Sciatic nerve (tissue), 2 donors: ENCODE measurements at regions not wholly inside any gene's neighbourhood (a gene's known extent, or its start where the extent isn't known, plus 50 kb on each side); places are given as distances from the start of the nearest gene placed in this dataset.

Experiments used
- ATAC-seq: fragments of 200-7000 bp; cut with Tn5 transposase; one replicate; pipeline ENCODE4 v1.9.1; 2020; ENCODE audit warnings: mild to moderate bottlenecking, moderate library complexity
- DNase-seq: peaks from one replicate; pipeline ENCODE4 v3.0.0-alpha.2; 2020; ENCODE audit warnings: low spot score
- intact Hi-C: fragments of 100-400 bp; cut with DNase I; formaldehyde crosslinking; loops from one replicate; pipeline ENCODE4 v1.14.2; 2022
- donor health status: DM: no; HTN: no; CAD: no.
- donor health status: DM: no; HTN: no; CAD: no.

DNA sequence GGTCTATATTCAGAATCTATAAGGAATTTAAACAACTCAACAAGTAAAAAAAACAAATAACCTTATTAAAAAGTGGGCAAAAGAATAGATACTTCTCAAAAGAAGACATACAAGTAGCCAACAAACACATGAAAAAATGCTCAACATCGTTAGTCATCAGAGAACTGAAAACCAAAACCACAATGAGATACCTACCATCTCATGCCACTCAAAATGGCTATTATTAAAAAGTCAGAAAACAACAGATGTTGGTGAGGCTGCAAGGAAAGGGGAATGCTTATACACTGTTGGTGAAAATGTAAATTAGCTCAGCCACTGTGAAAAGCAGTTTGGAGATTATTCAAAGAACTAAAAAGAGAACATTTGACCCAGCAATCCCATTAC lies 201.6 kb downstream of the QDPR start:
- ATAC-seq, result no peak
- no peak for DNase-seq
- intact Hi-C loops, result no loop called here

DNA sequence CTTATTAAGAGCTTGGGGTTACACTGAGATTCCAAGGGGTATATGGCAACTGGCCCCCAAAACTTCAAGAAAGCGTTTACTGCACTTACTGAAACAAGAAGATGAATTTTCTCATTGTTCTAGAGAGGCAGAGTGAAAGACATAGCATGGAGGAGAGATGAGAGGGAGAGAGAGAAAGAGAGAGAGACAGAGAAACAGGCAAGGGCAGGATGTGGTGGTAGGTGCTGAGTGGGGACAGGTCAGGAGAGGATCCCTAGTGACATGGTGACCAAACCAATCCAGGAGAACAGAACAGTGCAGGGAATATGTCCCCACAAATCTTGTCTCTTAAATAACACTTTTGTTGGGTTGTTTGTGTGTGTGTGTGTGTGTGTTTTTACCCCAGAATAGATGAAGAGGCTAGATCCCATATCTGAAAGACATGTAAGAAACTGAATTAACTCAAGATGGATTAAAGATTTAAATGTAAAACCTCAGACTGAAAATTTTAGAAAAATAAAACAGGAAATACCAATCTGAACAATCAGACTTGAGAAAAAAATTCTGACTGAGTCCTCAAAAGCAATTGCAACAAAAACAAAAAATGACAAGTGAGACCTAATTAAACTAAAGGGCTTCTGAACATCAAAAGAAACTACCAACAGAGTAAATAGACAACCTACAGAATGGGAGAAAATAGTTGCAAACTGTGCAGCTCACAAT lies 202.2 kb downstream of the QDPR start:
- intact Hi-C loops, result no loop called here
- no peak for DNase-seq
- ATAC-seq, result no peak

DNA sequence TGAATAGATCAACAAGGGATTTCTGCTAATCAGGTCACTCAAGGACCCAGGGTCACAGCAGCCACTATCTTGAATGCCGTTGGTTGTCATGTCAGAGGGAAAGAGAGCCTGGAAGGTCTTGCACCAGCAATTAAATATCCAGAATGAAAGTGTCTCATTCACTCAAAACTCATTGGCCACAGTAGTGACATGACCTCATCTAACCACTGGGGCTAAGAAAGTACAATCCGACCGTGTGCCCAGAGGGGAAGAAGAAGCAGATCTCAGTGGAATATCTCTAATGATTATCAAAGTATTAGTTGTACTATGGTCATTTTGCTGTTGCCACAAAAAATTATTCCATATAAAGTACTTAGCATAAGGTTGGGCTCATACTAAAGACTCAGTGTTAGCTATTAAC lies 210.0 kb downstream of the QDPR start:
- DNase-seq, result no peak
- intact Hi-C loops, result no loop called here
- ATAC-seq, result no peak

DNA sequence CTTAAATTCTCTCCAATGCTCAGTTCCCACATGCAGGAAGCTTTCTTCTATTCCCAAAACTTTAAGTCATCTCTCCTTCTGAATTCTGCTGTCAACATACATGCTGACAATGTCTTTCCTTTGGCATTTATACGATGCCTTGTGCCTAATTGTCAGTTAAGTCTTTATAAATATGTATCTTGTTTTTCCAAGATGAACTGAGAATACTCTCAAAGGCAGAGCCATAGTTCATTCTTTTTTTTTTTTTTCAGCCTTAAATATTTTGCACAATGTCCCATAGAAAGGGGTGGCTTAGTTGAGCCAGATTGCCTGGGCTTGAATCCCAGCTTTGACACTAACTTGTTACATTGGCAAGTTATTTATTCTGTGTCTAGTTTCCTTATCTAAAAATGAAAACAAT lies 210.6 kb downstream of the QDPR start:
- no peak for ATAC-seq

DNA sequence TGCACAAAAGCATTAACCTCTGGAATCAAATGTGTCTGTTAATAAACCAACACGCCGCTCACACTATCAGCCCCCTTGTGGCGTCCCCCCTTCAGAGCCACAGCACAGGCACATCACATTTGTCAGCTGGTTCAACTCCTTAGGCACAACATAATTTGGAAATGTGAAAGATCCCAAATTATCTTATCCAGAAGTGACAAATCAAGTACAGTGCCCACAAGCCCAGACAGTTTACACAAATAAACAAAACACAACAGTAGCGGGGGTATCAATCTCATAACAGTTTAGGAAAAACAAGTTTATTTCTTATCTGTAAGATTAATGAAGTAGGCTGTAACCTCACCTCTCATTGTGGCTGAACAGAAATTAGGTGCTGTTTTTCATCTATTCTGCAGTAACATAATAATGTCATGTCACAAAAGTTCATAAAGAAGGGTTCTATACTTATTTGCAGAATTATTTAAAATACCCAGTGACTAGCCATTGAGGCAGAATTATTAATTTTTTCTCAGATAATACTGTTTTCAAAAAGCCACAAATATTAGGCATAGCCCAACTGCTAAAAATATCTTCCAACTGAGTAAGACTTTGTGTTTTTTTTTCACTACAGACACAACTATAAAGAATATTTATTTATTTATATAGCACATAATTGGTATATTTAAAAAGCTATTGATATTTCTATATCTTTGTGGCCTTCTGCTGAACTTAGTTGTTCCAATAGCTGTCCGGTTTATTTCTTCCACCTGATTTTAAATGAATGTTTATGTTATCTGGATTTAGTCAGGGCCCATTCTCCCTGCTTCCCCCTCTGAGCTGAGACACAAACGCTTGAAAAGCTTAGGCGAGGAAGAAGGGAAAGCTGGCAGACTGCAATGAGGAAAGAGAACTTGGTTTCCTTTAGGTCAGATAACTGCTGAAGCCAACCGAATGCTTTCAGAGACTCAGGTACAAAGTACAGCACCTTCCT lies 214.7 kb downstream of the QDPR start:
- ATAC-seq (no peak), DNase-seq (no peak)
- intact Hi-C loops, result no loop called here

More for the DNA sequence above, 210.6 kb downstream of the QDPR start:
- DNase-seq, result no peak
- intact Hi-C loops, result no loop called here

DNA sequence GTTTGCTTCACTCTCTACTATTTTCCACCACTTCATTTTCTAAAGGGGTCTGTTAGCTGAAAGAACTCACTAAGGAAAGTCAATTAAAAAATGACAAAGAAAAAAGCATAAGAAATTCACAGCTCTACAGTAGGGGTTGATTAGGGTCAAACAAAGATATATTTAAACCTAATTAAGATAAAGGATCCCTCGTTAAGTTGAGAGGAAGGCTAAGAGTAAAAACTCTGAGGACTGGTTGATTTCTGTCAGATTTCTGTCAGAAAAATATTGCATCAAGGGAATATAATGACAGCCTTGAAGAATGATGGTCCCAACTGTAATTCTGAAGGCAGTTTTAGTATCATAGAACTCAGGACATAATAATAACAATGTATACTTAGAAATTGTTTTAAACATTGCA lies 218.0 kb downstream of the QDPR start:
- intact Hi-C loops, result no loop called here
- ATAC-seq, result no peak
- no peak for DNase-seq

DNA sequence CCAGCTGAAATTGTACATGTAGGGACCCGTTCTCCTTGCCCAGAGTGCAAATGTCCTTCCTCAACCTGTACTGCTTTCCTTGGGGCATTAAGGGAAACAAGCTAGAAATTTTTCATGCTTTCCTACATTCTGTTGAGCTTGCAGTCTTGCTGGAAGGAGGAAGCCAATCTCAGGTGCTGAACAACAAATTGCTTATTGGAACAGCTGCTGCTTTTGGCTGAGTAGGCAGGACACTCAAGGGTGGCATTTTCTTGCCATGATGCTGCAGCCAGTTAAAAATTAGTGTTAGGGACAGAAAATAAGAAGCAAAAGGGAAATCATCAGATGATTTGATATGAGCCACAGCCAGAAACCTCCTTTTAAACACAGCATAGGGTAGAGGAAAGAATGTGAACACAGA lies 223.7 kb downstream of the QDPR start:
- intact Hi-C loops, result no loop called here
- ATAC-seq, result no peak
- DNase-seq, result no peak

DNA sequence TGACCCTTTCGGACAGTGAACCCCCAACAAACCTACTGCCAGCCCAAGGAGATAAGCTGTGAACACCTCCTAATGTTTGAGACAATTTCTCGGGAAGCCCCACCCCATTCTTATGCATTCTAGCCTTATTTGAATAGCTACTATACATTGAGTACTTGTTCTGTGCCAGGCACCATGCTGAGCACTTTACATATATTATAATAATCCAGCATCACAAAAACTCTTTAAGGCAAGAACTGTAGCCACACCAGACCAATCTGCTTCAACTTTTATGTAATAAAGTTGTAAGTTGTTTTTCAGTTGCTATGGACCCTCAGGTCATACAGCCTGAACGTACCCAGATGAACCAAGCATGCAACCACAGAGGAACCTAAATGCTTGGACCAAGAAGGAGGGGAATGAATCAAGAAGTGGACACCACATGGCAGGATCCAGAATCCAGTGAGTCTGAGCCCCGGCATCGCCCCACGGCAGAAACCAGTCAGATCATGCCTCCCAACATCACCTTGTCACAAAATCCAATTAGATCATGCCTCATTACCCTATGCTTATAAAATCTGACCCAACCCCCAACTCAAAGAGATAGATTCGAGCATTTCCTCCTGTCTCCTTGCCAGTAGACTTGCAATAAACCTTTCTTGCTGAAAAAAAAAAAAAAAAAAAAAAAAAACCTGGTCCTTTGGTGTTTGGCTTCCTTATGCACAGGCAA lies 225.0 kb downstream of the QDPR start:
- intact Hi-C loops, result no loop called here
- DNase-seq, result no peak
- ATAC-seq, result no peak

DNA sequence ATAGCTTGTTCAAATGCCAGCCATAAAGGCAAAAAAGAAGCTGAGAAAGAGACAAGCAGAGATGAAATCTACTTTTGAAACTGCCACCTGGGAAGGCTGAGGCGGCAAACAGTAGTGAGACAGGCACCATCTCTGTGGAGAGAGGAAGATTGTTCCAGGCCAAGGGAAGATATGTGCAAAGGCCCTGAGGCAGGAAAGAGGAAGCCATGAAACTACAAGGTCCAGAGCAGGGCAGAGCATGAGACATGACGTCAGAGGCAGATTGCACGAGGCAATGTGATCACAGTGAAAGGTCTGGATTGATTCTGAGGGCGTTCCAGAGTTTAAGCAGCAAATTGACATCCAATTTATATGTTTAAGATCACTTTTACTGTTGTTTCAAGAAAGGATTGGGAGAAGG lies 226.1 kb downstream of the QDPR start:
- no peak for ATAC-seq
- intact Hi-C loops, result no loop called here
- DNase-seq, result no peak

DNA sequence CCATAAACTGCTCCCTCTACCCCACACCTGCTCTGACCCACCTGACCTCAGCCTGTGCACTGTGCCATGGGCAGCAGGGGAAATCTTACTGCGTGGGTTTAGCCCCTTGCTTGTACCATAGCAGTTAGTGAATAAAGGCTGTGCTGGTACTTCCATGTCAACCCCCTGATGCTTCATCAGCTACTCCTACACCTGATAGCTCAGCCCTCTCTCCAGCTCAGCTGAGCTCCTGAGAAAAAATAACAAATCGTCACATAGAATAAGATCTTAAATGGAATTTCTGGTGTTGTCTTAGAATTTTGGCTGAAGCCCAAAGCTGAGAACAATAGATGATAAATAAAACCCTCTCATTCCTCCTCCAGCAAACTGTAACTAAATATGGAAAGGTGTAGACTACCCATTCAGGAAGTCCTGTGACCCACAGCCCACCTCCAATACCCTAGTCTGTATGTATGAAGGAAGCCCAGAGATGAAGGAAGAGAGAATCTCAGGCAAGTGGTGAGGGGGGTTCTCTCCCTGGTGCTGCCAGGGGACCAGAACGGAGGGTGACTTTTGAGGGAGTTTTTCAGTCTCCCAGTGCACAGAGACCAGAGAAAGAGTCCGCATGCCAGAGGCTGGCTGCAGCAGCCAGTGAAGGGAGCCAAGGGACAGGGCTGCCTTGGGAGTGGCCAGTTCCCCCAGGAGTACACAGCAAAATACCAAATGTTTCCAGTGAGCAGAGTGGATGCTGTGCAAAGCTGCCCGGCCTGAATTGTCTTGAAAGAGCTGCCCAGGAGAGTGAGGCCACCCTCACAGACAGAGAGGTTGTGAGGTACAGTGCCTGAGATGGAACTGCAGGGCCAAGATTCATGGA lies 227.3 kb downstream of the QDPR start:
- intact Hi-C loops, result no loop called here
- ATAC-seq (peak; percentile 32), DNase-seq (no peak)

DNA sequence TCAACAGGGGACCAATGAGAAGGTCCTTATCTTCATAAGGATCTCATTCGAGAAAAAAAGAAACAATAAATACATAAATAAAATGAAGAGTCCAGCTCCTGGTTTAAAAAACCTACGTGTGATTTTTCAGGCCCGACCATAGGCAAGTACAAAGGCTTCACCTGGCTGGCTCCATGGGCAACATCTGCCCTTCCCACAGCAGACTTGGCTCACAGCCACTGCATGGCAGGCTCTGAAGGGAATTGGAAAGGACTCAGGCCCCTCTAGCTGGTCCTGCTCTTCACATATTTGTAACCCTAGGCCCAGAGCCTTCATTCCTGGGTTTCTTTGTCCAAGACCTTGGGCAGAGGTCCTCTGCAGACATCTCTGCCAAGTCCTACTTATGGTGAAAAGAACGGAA lies 228.1 kb downstream of the QDPR start:
- intact Hi-C loops, result no loop called here
- DNase-seq (no peak), ATAC-seq (no peak)

DNA sequence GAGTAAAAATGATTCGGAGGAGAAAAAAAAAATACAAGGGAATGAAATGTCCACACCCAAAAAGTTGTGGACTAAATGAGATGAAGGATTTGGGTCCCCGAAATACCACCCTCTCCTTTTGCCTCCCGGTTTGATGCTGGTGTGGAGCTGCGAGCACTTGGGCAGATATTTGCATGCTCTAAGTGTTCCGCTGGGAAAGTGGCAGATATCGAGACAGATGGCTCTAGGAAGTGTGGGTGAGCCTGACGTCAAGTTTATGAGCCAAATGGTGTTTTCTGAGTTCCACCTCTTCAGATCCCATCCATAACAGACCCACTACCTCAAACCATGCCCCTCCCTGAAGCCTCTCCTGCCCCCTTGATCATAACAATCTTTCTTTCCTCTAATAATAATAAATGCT lies 228.6 kb downstream of the QDPR start:
- no peak for ATAC-seq
- intact Hi-C loops, result no loop called here

DNA sequence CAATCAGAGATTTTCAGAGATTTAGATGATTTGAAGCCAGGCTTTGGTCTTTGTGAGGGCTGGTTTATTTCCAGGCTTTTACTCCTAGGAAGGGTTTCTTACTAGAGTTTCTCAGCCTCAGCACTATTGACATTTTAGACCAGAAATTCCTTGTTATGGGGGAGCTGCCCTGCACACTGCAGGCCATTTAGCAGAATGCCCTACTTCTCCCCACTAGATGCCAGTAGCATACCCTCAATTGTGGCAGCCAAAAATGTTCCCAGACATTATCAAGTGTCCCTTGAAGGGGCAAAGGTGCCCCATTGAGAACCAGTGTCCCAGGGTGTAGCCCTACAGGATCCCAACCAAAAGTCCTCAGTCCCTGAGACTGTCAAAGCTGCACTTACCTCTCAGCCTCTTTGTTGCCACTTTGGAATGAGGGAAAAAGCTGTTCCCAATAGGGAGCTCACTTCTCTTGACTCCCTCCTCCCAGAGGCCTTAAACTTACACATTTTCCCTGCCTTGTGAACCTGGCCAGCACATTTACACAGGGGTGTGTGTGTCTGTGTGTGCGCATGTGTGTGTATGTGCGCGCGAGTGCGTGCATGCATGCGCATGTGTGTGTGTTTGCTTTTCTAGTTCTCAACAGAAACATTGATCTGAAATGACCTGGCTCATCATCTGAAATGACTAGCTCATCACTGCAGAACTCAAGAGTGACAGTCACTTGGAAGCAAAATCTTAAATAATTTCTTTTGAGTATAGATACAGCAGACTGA lies 231.4 kb downstream of the QDPR start:
- DNase-seq, result no peak
- intact Hi-C loops, result no loop called here
- ATAC-seq, result no peak

More for the DNA sequence above, 228.6 kb downstream of the QDPR start:
- DNase-seq, result no peak

DNA sequence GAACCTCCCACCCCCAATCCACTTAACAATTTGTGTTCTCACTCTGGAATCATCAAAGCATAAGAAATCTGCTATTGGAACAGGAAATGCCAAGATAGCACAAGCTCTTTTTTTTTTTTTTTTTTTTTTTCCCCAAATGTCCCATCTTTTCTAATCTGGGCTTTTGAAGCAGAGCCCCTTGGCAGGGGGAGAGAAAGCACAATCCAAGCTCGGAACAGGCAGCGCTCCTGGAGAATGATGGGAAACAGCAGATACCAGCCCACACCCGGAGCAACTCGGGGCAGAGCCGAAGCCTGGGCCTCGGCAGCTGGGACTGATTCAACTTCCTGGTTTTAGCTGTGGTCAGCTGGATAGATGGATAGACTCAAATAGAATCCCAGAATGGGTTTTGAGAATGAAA lies 235.1 kb downstream of the QDPR start:
- intact Hi-C loops, result no loop called here
- DNase-seq (peak; percentile 59), ATAC-seq (peak; percentile 75)

DNA sequence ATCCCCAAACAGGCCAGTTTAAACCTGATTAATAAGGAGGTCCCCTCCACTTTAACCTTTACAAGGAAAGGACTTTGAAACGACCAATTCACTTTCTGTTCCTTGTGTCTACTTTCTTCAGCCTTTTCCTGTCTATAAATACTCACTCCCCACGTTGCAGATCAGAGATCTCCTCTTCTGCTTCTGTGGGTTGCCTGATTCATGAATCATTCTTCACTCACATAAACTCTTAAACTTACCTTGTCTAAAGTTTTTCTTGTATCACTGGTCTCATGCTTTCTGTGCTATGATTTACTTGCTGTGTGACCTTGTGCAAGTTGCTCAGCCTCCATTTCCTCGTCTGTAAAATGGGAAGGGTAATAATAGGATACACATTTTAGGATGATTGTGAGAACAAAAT lies 236.1 kb downstream of the QDPR start:
- intact Hi-C loops, result no loop called here
- ATAC-seq, result no peak
- no peak for DNase-seq

DNA sequence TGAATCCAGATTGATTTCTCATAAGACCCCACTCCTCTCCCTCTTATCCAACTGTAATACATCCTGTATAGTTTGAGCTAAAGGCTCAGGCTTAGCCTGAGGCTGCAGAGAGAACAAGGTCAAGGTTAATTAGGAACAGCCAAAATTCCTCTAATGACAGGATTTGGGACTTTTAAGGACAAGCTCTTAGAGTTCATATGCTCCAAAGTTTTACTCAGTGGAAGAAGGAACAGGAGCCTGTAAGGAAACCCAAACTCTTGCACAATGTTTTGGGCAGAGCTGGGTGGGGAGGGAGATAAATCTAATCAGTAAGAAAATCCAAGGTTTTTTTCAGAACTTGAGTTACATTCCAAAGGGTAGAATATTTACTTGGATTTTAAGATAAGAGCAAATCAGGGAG lies 238.8 kb downstream of the QDPR start:
- DNase-seq, result no peak
- intact Hi-C loops, result no loop called here
- peak; percentile 81 for ATAC-seq

DNA sequence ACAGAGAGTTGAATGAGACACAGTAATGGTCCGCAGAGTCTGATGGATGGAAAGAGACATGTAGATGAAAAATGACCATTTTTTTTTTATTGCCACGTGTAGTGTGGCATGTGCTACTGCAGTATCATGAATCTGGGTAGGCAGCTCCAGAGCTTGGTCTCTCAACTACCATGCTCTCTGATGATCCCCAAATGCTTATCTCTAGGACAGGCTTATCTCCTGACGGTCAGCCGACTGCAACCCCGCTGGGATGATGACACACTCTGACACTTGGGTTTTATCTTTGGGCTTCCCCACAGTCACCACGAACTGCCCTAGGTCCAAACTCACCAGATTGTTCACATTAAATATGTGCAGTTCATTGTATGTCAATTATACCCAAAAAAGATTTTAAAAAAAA lies 239.7 kb downstream of the QDPR start:
- ATAC-seq, result no peak
- DNase-seq, result no peak
- intact Hi-C loops, result no loop called here

DNA sequence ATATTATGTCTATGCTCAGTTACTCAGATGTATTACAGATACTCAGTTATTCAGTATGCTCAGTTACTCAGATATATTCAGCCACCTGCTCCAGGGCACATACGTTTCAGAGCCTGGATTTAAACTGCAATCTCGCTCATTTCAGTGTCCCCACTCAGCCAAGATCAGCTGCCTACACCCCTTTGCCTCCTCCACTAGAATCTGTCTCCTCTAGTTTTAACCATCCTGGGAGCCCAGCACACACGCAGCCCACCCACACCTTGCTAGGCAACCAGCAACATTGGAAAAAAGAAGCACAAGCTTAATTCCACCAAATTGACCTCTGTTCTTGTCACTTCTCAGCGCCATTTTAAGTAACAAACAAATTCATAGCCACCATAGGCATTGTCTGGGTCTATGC lies 246.2 kb downstream of the QDPR start:
- DNase-seq, result no peak
- intact Hi-C loops, result no loop called here

More for the DNA sequence above, 246.2 kb downstream of the QDPR start:
- no peak for ATAC-seq
